ENCODE measurements at regions not wholly inside any gene's neighbourhood (a gene's known extent, or its start where the extent isn't known, plus 50 kb on each side); places are given as distances from the start of the nearest gene placed in this dataset.

DNA sequence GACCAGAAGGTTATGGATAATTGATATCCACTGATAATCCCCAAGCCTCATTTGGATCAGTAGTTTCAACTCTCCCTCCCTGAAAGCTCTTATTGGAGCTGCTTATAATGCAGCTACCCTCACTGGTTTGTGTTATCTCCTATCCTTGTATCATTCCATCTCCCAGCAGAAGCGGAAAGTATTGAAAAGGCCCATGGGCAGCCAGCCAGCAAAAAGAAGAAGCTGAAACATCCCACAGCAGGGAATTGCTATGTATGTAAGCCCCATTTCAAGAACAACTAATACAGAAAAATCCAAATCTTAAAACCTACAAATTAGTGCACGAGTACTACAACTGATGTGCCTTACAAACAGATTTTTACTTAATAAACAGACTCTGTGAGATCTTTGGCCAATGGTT lies 269.0 kb upstream of the ECI2 start:
- TF ChIP-seq, protein P1, sequence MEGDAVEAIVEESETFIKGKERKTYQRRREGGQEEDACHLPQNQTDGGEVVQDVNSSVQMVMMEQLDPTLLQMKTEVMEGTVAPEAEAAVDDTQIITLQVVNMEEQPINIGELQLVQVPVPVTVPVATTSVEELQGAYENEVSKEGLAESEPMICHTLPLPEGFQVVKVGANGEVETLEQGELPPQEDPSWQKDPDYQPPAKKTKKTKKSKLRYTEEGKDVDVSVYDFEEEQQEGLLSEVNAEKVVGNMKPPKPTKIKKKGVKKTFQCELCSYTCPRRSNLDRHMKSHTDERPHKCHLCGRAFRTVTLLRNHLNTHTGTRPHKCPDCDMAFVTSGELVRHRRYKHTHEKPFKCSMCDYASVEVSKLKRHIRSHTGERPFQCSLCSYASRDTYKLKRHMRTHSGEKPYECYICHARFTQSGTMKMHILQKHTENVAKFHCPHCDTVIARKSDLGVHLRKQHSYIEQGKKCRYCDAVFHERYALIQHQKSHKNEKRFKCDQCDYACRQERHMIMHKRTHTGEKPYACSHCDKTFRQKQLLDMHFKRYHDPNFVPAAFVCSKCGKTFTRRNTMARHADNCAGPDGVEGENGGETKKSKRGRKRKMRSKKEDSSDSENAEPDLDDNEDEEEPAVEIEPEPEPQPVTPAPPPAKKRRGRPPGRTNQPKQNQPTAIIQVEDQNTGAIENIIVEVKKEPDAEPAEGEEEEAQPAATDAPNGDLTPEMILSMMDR (IDR thresholded peaks at IDR 0.05; ENCODE audit: extremely low read depth in 1 of 2, insufficient read depth in 1 of 2, low read depth in 1 of 2, low read length in 2 of 2), result no peak
- no peak for TF ChIP-seq POLR2AphosphoS5 (IDR thresholded peaks at IDR 0.05; ENCODE audit: insufficient read depth, low read depth, low read length)
- no peak for TF ChIP-seq EZH2 (IDR thresholded peaks at IDR 0.05; ENCODE audit: borderline replicate concordance, low read depth, low read length, severe bottlenecking)
- TF ChIP-seq POLR2A (IDR thresholded peaks at IDR 0.05; ENCODE audit: low read depth, low read length), result no peak
- TF ChIP-seq JUN (IDR thresholded peaks at IDR 0.05; ENCODE audit: borderline replicate concordance, insufficient read depth, insufficient read length, low read depth), result no peak
- no peak for TF ChIP-seq MYC (IDR thresholded peaks at IDR 0.05; ENCODE audit: low read depth, low read length)
- TF ChIP-seq GATA2 (IDR thresholded peaks at IDR 0.05; ENCODE audit: insufficient read depth, insufficient read length, low read depth, low read length), result no peak
- no peak for TF ChIP-seq FOS (IDR thresholded peaks at IDR 0.05; ENCODE audit: borderline replicate concordance, insufficient read depth, low read length)
- TF ChIP-seq, protein P2, sequence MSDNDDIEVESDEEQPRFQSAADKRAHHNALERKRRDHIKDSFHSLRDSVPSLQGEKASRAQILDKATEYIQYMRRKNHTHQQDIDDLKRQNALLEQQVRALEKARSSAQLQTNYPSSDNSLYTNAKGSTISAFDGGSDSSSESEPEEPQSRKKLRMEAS (IDR thresholded peaks at IDR 0.05; ENCODE audit: insufficient read depth, insufficient read length), result no peak
